ENCODE measurements at regions not wholly inside any gene's neighbourhood (a gene's known extent, or its start where the extent isn't known, plus 50 kb on each side); places are given as distances from the start of the nearest gene placed in this dataset.

DNA sequence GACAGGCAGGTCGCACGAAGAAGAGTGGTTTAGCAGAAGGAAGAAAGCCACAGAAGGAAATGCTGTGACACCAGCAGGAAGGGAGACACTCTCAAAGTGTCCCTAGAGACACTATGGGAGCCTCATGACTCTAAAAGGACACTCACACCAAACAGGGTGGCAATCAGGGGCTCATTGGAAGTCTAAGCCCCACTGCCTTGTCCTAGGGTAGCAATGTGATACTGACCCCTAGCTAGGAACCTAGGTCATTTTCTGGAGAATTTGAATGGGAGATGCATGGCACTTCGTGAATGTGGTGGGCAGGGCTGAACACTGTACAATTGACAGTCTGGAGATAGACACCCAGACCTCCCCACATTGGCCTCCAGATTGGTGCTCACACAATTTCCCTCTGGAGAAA is 385.0 kb downstream of the EIPR1 start:
- 57% methylated on average over 3 of the region's 3 CpGs for WGBS
- H3K4me3 ChIP-seq: no peak overlapping the region
- H3K4me1 ChIP-seq: no peaks in the 10 kb centered on the region
- peaks cover 0 to 9% (median 2%) of the 10 kb centered on the region in 4 donors for H3K9me3 ChIP-seq
- TF ChIP-seq EP300 (IDR thresholded peaks at IDR 0.05) (no peak), POLR2A (IDR thresholded peaks at IDR 0.05; ENCODE audit: low read depth) (no peak), POLR2AphosphoS5 (IDR thresholded peaks at IDR 0.05) (no peak)
- TF ChIP-seq, protein P1, sequence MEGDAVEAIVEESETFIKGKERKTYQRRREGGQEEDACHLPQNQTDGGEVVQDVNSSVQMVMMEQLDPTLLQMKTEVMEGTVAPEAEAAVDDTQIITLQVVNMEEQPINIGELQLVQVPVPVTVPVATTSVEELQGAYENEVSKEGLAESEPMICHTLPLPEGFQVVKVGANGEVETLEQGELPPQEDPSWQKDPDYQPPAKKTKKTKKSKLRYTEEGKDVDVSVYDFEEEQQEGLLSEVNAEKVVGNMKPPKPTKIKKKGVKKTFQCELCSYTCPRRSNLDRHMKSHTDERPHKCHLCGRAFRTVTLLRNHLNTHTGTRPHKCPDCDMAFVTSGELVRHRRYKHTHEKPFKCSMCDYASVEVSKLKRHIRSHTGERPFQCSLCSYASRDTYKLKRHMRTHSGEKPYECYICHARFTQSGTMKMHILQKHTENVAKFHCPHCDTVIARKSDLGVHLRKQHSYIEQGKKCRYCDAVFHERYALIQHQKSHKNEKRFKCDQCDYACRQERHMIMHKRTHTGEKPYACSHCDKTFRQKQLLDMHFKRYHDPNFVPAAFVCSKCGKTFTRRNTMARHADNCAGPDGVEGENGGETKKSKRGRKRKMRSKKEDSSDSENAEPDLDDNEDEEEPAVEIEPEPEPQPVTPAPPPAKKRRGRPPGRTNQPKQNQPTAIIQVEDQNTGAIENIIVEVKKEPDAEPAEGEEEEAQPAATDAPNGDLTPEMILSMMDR (IDR thresholded peaks at IDR 0.05): no peak
- DNase-seq (ENCODE audit: extremely low spot score): no peak
- H3K27ac ChIP-seq (replicated peaks in 1 of 4): no peak overlapping the region
- intact Hi-C loops (cut with DNase I): no loop called here
- no peaks in the 10 kb centered on the region for H3K36me3 ChIP-seq
- no peaks in the 10 kb centered on the region for H3K27me3 ChIP-seq

DNA sequence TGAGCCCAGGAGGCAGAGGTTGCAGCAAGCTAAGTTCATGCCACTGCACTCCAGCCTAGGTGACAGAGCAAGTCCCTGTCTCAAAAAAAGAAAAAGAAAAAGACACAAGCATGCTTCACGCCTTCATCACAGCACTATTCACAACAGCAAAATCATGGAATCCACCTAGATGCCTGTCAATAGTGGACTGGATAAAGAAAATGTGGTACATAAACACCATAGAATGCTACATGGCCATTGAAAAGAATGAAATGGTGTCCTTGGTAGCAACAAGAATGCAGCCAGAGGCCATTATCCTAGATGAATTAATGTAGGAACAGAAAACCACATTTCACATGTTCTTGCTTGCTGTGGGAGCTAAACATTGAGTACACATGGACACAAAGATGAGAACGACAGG is 392.6 kb downstream of the EIPR1 start:
- peaks cover 0 to 9% (median 2%) of the 10 kb centered on the region in 4 donors for H3K9me3 ChIP-seq
- H3K4me1 ChIP-seq: no peaks in the 10 kb centered on the region
- DNase-seq (ENCODE audit: extremely low spot score): no peak
- no peaks in the 10 kb centered on the region for H3K36me3 ChIP-seq
- no peak overlapping the region for H3K4me3 ChIP-seq
- no peaks in the 10 kb centered on the region for H3K27me3 ChIP-seq
- intact Hi-C loops (cut with DNase I): no loop called here
- no peak overlapping the region for H3K27ac ChIP-seq (replicated peaks in 1 of 4)
- 87% methylated on average over 2 of the region's 2 CpGs for WGBS
- no peak for TF ChIP-seq EP300 (IDR thresholded peaks at IDR 0.05)
- TF ChIP-seq POLR2A (IDR thresholded peaks at IDR 0.05; ENCODE audit: low read depth): no peak
- no peak for TF ChIP-seq POLR2AphosphoS5 (IDR thresholded peaks at IDR 0.05)
- TF ChIP-seq, protein P1 (IDR thresholded peaks at IDR 0.05): no peak

DNA sequence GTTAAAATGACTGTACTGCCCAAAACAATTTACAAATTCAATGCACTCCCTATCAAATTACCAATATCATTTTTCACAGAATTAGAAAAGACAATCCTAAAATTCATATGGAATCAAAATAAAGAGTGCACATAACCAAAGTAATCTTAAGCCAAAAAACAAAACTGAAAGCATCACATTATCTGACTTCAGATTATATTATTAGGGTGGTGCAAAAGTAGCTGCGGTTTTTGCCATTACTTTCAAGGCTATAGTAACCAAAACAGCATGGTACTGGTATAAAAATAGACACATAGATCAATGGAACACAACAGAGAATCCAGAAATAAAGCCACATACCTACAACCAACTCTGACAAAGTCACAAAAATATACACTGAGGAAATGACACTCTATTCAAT is 396.6 kb downstream of the EIPR1 start:
- no peaks in the 10 kb centered on the region for H3K4me1 ChIP-seq
- no peaks in the 10 kb centered on the region for H3K27me3 ChIP-seq
- no peak overlapping the region for H3K27ac ChIP-seq (replicated peaks in 1 of 4)
- TF ChIP-seq POLR2A (IDR thresholded peaks at IDR 0.05; ENCODE audit: low read depth) (no peak), EP300 (IDR thresholded peaks at IDR 0.05) (no peak), POLR2AphosphoS5 (IDR thresholded peaks at IDR 0.05) (no peak)
- TF ChIP-seq, protein P1 (IDR thresholded peaks at IDR 0.05): no peak
- H3K9me3 ChIP-seq: peaks cover 0 to 6% (median 0%) of the 10 kb centered on the region in 4 donors
- no peak for DNase-seq (ENCODE audit: extremely low spot score)
- no peaks in the 10 kb centered on the region for H3K36me3 ChIP-seq
- intact Hi-C loops (cut with DNase I): no loop called here
- 81% methylated on average over 1 of the region's 1 CpG for WGBS
- H3K4me3 ChIP-seq: no peak overlapping the region

DNA sequence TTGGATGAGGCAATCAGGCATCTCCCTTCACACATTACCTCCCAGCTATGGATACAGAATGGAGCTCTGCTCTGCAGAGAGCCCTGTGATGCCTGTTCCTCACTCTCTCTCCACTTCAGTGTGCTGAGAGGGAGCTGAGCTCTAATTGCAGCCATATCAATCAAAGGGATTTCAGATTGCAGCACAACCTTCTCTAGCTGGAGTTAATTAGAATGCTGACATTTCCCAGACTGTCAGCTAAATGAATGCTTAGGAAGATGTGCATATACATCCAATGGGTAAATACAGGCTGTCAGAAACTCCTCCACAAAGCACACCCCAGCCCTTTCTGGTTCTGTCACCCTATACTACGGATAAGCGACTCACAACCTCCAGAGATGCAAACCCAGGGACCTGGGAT is 402.6 kb downstream of the EIPR1 start:
- no peak overlapping the region for H3K27ac ChIP-seq (replicated peaks in 1 of 4)
- intact Hi-C loops (cut with DNase I): no loop called here
- no peaks in the 10 kb centered on the region for H3K27me3 ChIP-seq
- H3K4me3 ChIP-seq: no peak overlapping the region
- H3K4me1 ChIP-seq: no peaks in the 10 kb centered on the region
- H3K9me3 ChIP-seq: peaks cover 0 to 12% (median 10%) of the 10 kb centered on the region in 4 donors
- TF ChIP-seq EP300 (IDR thresholded peaks at IDR 0.05): no peak
- TF ChIP-seq POLR2A (IDR thresholded peaks at IDR 0.05; ENCODE audit: low read depth): no peak
- no peak for TF ChIP-seq POLR2AphosphoS5 (IDR thresholded peaks at IDR 0.05)
- TF ChIP-seq, protein P1 (IDR thresholded peaks at IDR 0.05): no peak
- WGBS: 48% methylated on average over 2 of the region's 2 CpGs
- DNase-seq (ENCODE audit: extremely low spot score): no peak
- no peaks in the 10 kb centered on the region for H3K36me3 ChIP-seq

DNA sequence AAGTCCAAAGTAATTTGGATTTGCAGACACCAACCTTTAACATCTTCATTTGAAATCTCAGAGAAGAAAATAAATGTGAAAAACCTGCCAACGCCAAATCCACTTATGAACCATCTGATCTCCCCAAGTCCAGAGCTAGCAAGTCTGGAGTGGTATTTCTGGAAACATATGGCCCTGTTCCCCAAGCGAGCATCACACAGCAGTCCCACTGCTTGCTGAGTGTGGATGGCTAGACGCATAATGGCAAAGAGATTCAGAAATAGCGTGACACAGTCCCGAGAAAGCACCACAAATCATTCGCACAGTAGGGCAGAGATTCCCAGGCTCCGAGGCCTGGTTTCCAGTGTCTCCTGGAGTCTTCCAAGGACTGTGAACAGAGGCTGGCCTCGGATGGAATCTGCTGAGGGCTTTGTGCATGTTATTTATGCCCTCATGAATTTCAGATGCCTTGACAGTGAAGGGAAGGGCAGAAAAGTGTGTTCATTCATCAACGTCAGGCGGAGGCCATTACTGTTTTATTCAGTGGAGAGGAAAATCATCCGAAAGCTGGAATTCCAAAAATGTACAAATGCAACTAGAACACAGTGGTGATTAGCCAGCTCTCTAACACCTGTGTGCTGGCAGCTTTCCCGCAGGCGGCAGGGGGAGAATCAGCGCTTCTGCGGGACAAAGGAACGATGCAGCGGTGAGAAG is 417.0 kb downstream of the EIPR1 start:
- WGBS: 75% methylated on average over 17 of the region's 17 CpGs
- peaks cover 0 to 6% (median 1%) of the 10 kb centered on the region in 4 donors for H3K9me3 ChIP-seq
- no peaks in the 10 kb centered on the region for H3K4me1 ChIP-seq
- H3K27me3 ChIP-seq: no peaks in the 10 kb centered on the region
- TF ChIP-seq, protein P1 (IDR thresholded peaks at IDR 0.05): no peak
- TF ChIP-seq POLR2A (IDR thresholded peaks at IDR 0.05; ENCODE audit: low read depth): no peak
- no peak for TF ChIP-seq EP300 (IDR thresholded peaks at IDR 0.05)
- TF ChIP-seq POLR2AphosphoS5 (IDR thresholded peaks at IDR 0.05): no peak
- no peaks in the 10 kb centered on the region for H3K36me3 ChIP-seq
- H3K27ac ChIP-seq (replicated peaks in 1 of 4): no peak overlapping the region
- DNase-seq (ENCODE audit: extremely low spot score): no peak
- H3K4me3 ChIP-seq: no peak overlapping the region
- intact Hi-C loops (cut with DNase I): no loop called here
